IMR-90 (cell line): ENCODE measurements at regions not wholly inside any gene's neighbourhood (a gene's known extent, or its start where the extent isn't known, plus 50 kb on each side); places are given as distances from the start of the nearest gene placed in this dataset.

ENCODE experiments used
- ATAC-seq: fragments of 200-7000 bp; cut with Tn5 transposase; 2 replicates; pipeline ENCODE4 v1.9.1; 2020; ENCODE audit warnings: low read depth, mild to moderate bottlenecking, moderate library complexity
- BruUV-seq: library from RNA; stranded (reverse); fragments of 400-500 nt; replicated peaks from 2 replicates; lab custom pipeline; 2021; lab: Mats Ljungman, UMichigan
- CTCF ChIA-PET: fragments of 300-600 bp; formaldehyde crosslinking; extraction: SDS; loops from one replicate; lab custom pipeline; 2021; ENCODE audit warnings: antibody characterized with exemption; lab: Yijun Ruan, JAX
- POLR2A ChIA-PET: fragments of 300-600 bp; sonication (Branson Sonifier 250); formaldehyde crosslinking; loops from one replicate; lab custom pipeline; 2022; ENCODE audit warnings: antibody characterized with exemption; ENCODE audit not compliant: unreplicated experiment; lab: Charles Lee
- DNase-seq: peaks from one replicate; pipeline ENCODE4 v3.0.0; 2013
- H2AFZ ChIP-seq: replicated peaks from 2 replicates; pipeline ENCODE3; 2013; ENCODE audit warnings: low read length, mild to moderate bottlenecking; ENCODE audit not compliant: poor library complexity
- H2AK5ac ChIP-seq: 2 replicates; pipeline ENCODE4 v1.6.1; 2013; ENCODE audit warnings: low read depth, low read length, inconsistent platforms
- H2AK9ac ChIP-seq: replicated peaks from 2 replicates; pipeline ENCODE3; 2013; ENCODE audit warnings: mild to moderate bottlenecking, low read depth, low read length, moderate library complexity; ENCODE audit not compliant: poor library complexity
- H2BK120ac ChIP-seq: 2 replicates; pipeline ENCODE4 v1.6.1; 2013; ENCODE audit warnings: low read depth, low read length, inconsistent platforms
- H2BK15ac ChIP-seq: 3 replicates; pipeline ENCODE4 v1.6.1; 2013; ENCODE audit warnings: low read depth, low read length, inconsistent platforms
- H2BK20ac ChIP-seq: 2 replicates; pipeline ENCODE4 v1.6.1; 2013; ENCODE audit warnings: low read depth, mild to moderate bottlenecking, inconsistent platforms, low read length, moderate library complexity
- H2BK5ac ChIP-seq: 2 replicates; pipeline ENCODE4 v1.6.1; 2013; ENCODE audit warnings: mild to moderate bottlenecking, low read depth, low read length, inconsistent platforms; ENCODE audit not compliant: poor library complexity, severe bottlenecking
- H3K14ac ChIP-seq: replicated peaks from 2 replicates; pipeline ENCODE4 v1.6.1; 2013; ENCODE audit warnings: low read depth, low read length, inconsistent platforms
- H3K18ac ChIP-seq: 2 replicates; pipeline ENCODE4 v1.6.1; 2013; ENCODE audit warnings: low read depth, low read length, control low read depth
- H3K23ac ChIP-seq: 2 replicates; pipeline ENCODE4 v1.6.1; 2013; ENCODE audit warnings: low read depth, low read length, inconsistent platforms
- H3K27ac ChIP-seq: 2 replicates; pipeline ENCODE4 v1.5.1; 2013; ENCODE audit warnings: mild to moderate bottlenecking, control low read depth, low read length; ENCODE audit not compliant: insufficient read depth
- H3K27me3 ChIP-seq: 2 replicates; pipeline ENCODE4 v1.6.1; 2013; ENCODE audit warnings: low read length; ENCODE audit not compliant: control insufficient read depth, insufficient read depth
- H3K36me3 ChIP-seq: 2 replicates; pipeline ENCODE4 v1.6.1; 2013; ENCODE audit warnings: low read length, mixed read lengths; ENCODE audit not compliant: control insufficient read depth, insufficient read depth
- H3K4ac ChIP-seq: 2 replicates; pipeline ENCODE4 v1.6.1; 2013; ENCODE audit warnings: low read depth, low read length, inconsistent platforms
- H3K4me1 ChIP-seq: 2 replicates; pipeline ENCODE4 v1.6.1; 2013; ENCODE audit warnings: low read length, mixed read lengths; ENCODE audit not compliant: control insufficient read depth, insufficient read depth
- H3K4me2 ChIP-seq: 2 replicates; pipeline ENCODE4 v1.6.1; 2013; ENCODE audit warnings: low read depth, mild to moderate bottlenecking, control low read depth, low read length, moderate library complexity
- H3K4me3 ChIP-seq: 2 replicates; pipeline ENCODE4 v1.5.1; 2013; ENCODE audit warnings: low read depth, mild to moderate bottlenecking, control low read depth, low read length, moderate library complexity; ENCODE audit not compliant: insufficient read depth
- H3K56ac ChIP-seq: 2 replicates; pipeline ENCODE4 v1.6.1; 2013; ENCODE audit warnings: low read length, inconsistent platforms; ENCODE audit not compliant: insufficient read depth; ENCODE audit errors: extremely low read depth
- H3K79me1 ChIP-seq, 2 experiments: 2 replicates each; pipeline ENCODE4 v1.6.1; 2013; ENCODE audit warnings: low read length in 2 of 2, inconsistent platforms in 1 of 2, low read depth in 1 of 2
- H3K9ac ChIP-seq: 2 replicates; pipeline ENCODE4 v1.6.1; 2013; ENCODE audit warnings: low read depth, low read length, control low read depth
- H3K9me1 ChIP-seq: 2 replicates; pipeline ENCODE4 v1.6.1; 2013; ENCODE audit warnings: low read length, inconsistent platforms; ENCODE audit not compliant: insufficient read depth
- H3K9me3 ChIP-seq: 2 replicates; pipeline ENCODE4 v1.6.1; 2013; ENCODE audit warnings: low read length; ENCODE audit not compliant: control insufficient read depth, insufficient read depth
- H4K20me1 ChIP-seq: 2 replicates; pipeline ENCODE4 v1.6.1; 2013; ENCODE audit warnings: low read length, inconsistent platforms; ENCODE audit not compliant: insufficient read depth
- H4K5ac ChIP-seq: 2 replicates; pipeline ENCODE4 v1.6.1; 2013; ENCODE audit warnings: mild to moderate bottlenecking, low read depth, low read length, control low read depth
- H4K8ac ChIP-seq, 2 experiments: 2 replicates each; pipeline ENCODE4 v1.6.1; 2013; ENCODE audit warnings: low read depth in 2 of 2, low read length in 2 of 2, control low read depth in 1 of 2, inconsistent platforms in 1 of 2
- H4K91ac ChIP-seq: 2 replicates; pipeline ENCODE4 v1.6.1; 2013; ENCODE audit warnings: low read depth, low read length, inconsistent platforms; ENCODE audit not compliant: insufficient read depth
- BHLHE40 ChIP-seq: fragments of 150-350 bp; IDR thresholded peaks from 2 replicates; pipeline ENCODE4 v1.6.1; 2016; ENCODE audit warnings: mild to moderate bottlenecking, low read depth, low read length
- CEBPB ChIP-seq: IDR thresholded peaks from 2 replicates; pipeline ENCODE4 v1.6.1; 2012; ENCODE audit warnings: low read depth, low read length, improper control_type of control experiment
- CHD1 ChIP-seq: IDR thresholded peaks from 2 replicates; pipeline ENCODE4 v1.6.1; 2012; ENCODE audit warnings: low read depth, low read length, improper control_type of control experiment
- CTCF ChIP-seq: conservative IDR thresholded peaks from 2 replicates; pipeline ENCODE4 v1.5.1; 2012; ENCODE audit warnings: mild to moderate bottlenecking, low read depth, low read length, improper control_type of control experiment
- ELK1 ChIP-seq: fragments of 150-350 bp; IDR thresholded peaks from 2 replicates; pipeline ENCODE4 v1.6.1; 2016; ENCODE audit warnings: low read depth, mild to moderate bottlenecking, low read length, moderate library complexity, borderline replicate concordance
- FOS ChIP-seq: fragments of 150-350 bp; IDR thresholded peaks from 2 replicates; pipeline ENCODE4 v1.6.1; 2016; ENCODE audit warnings: low read depth, low read length
- MAFK ChIP-seq: IDR thresholded peaks from 2 replicates; pipeline ENCODE4 v1.6.1; 2012; ENCODE audit warnings: low read depth, low read length, improper control_type of control experiment
- MAZ ChIP-seq: IDR thresholded peaks from 2 replicates; pipeline ENCODE4 v1.6.1; 2012; ENCODE audit warnings: low read depth, mild to moderate bottlenecking, low read length, improper control_type of control experiment, moderate library complexity, borderline replicate concordance
- MXI1 ChIP-seq: IDR thresholded peaks from 2 replicates; pipeline ENCODE4 v1.6.1; 2012; ENCODE audit warnings: low read depth, mild to moderate bottlenecking, low read length, moderate library complexity, borderline replicate concordance
- NFE2L2 ChIP-seq: fragments of 150-350 bp; IDR thresholded peaks from 2 replicates; pipeline ENCODE4 v1.6.1; 2016; ENCODE audit warnings: low read depth, mild to moderate bottlenecking, low read length
- POLR2A ChIP-seq: IDR thresholded peaks from 2 replicates; pipeline ENCODE4 v1.6.1; 2012; ENCODE audit warnings: mild to moderate bottlenecking, low read depth, low read length
- RAD21 ChIP-seq: IDR thresholded peaks from 2 replicates; pipeline ENCODE4 v1.6.1; 2012; ENCODE audit warnings: low read length, improper control_type of control experiment
- RCOR1 ChIP-seq: IDR thresholded peaks from 2 replicates; pipeline ENCODE4 v1.6.1; 2012; ENCODE audit warnings: mild to moderate bottlenecking, low read length, improper control_type of control experiment; ENCODE audit not compliant: insufficient replicate concordance
- RFX5 ChIP-seq: IDR thresholded peaks from 2 replicates; pipeline ENCODE4 v1.8.0; 2012; ENCODE audit warnings: low read depth, mild to moderate bottlenecking, low read length, moderate library complexity
- SMC3 ChIP-seq: fragments of 150-350 bp; IDR thresholded peaks from 2 replicates; pipeline ENCODE4 v1.6.1; 2016; ENCODE audit warnings: low read depth, mild to moderate bottlenecking, antibody characterized with exemption, low read length, moderate library complexity
- USF2 ChIP-seq: fragments of 150-350 bp; IDR thresholded peaks from 2 replicates; pipeline ENCODE4 v1.6.1; 2017; ENCODE audit warnings: mild to moderate bottlenecking, antibody characterized with exemption, low read length, low read depth
- WGBS, 2 experiments: methylation state at CpG; one replicate each; pipeline versions ENCODE4 v1.1.5 to v1.1.7; 2013; ENCODE audit warnings: missing lambda C conversion rate in 2 of 2; ENCODE audit not compliant: insufficient read length in 1 of 2; ENCODE audit errors: extremely low coverage in 2 of 2; 5-methylcytosine and 5-hydroxymethylcytosine counted together
- dilution Hi-C: fragments of 300-500 bp; cut with HindIII; formaldehyde crosslinking; loops from one replicate; pipeline ENCODE4 v1.14.3; 2018; ENCODE audit warnings: low sequenced_read_pairs; ENCODE audit not compliant: unreplicated experiment
- in situ Hi-C: fragments of 300-500 bp; cut with MboI; formaldehyde crosslinking; loops from 3 replicates; pipeline ENCODE4 v1.14.3; 2019; ENCODE audit warnings: low sequenced_read_pairs, inconsistent platforms, mixed read lengths
- intact Hi-C: fragments of 100-400 bp; cut with micrococcal nuclease; formaldehyde crosslinking; loops from 2 replicates; pipeline ENCODE4 v1.10.0; 2022

DNA sequence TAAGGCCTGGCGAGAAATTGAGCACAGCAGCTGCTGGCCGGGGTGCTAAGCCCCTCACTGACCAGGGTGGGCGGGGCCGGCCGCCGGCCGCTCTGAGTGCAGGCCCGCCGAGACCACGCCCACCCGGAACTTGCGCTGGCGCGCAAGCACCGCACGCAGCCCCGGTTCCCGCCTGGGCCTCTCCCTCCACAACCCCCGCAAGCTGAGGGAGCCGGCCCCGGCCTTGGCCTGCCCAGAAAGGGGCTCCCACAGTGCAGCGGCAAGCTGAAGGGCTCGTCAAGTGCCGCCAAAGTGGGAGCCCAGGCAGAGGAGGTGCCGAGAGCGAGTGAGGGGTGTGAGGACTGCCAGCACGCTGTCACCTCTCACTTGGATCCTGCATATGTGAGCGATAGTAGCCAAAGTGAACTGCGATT is 251.2 kb downstream of the GJA1 start:
- H3K9me1 ChIP-seq: no peaks in the 10 kb centered on the region
- H3K4ac ChIP-seq: 0 out of 2 replicates have a peak overlapping the region, but pooled peaks have one; percentile 55
- intact Hi-C loops: no loop called here
- no peak for ATAC-seq
- no peak overlapping the region for H3K56ac ChIP-seq
- H2BK120ac ChIP-seq: peak overlapping the region; percentile 5; the same call in 1 of the 2 replicates
- no peak overlapping the region for H2AK5ac ChIP-seq
- H2AK9ac ChIP-seq: no peak overlapping the region
- BruUV-seq: no TSS peak
- peaks cover 5% of the 10 kb centered on the region; the same call in 1 of the 2 replicates for H3K4me1 ChIP-seq
- no peak overlapping the region for H3K23ac ChIP-seq
- TF ChIP-seq SMC3 (no peak), RCOR1 (no peak), CHD1 (no peak), FOS (no peak), MAZ (no peak), ELK1 (no peak), MXI1 (no peak), CTCF (no peak), RAD21 (no peak), POLR2A (no peak), NFE2L2 (no peak), BHLHE40 (no peak), RFX5 (no peak), MAFK (no peak), CEBPB (no peak), USF2 (no peak)
- H3K4me3 ChIP-seq: no peak overlapping the region
- POLR2A ChIA-PET: no interaction called here
- H3K79me1 ChIP-seq: no peaks in the 10 kb centered on the region
- H3K18ac ChIP-seq: no peak overlapping the region
- peak overlapping the region; percentile 46; the same call in 1 of the 2 replicates for H2BK20ac ChIP-seq
- CTCF ChIA-PET: no interaction called here
- 96% methylated on average over 11 of the region's 29 CpGs; no CpG with 5 or more reads in 1 of the 2 experiments for WGBS, 2 experiments
- no peak overlapping the region for H3K27ac ChIP-seq
- H3K14ac ChIP-seq: no peak overlapping the region
- no peak overlapping the region for H2BK15ac ChIP-seq
- H4K91ac ChIP-seq: 0 out of 2 replicates have a peak overlapping the region, but pooled peaks have one; percentile 3
- H4K8ac ChIP-seq: 0 out of 4 replicates have a peak overlapping the region, but pooled peaks of 1 of the 2 experiments have one; percentile 31
- in situ Hi-C loops: no loop called here
- DNase-seq: no peak
- H3K9me3 ChIP-seq: no peaks in the 10 kb centered on the region; the same call in 1 of the 2 replicates
- H2BK5ac ChIP-seq: peak overlapping the region; percentile 44
- no peak overlapping the region for H3K9ac ChIP-seq
- no peak overlapping the region for H2AFZ ChIP-seq
- H4K5ac ChIP-seq: no peak overlapping the region
- no peaks in the 10 kb centered on the region for H3K27me3 ChIP-seq
- dilution Hi-C loops: no loop called here
- H3K36me3 ChIP-seq: no peaks in the 10 kb centered on the region
- H3K4me2 ChIP-seq: no peak overlapping the region
- H4K20me1 ChIP-seq: no peaks in the 10 kb centered on the region
